Panc1 (cell line): ENCODE measurements at regions not wholly inside any gene's neighbourhood (a gene's known extent, or its start where the extent isn't known, plus 50 kb on each side); places are given as distances from the start of the nearest gene placed in this dataset.

ENCODE experiments used
- ATAC-seq: fragments of 200-7000 bp; cut with Tn5 transposase; 2 replicates; pipeline ENCODE4 v1.9.1; 2020; ENCODE audit warnings: mild to moderate bottlenecking, moderate library complexity
- BruUV-seq: library from RNA; stranded (reverse); fragments of 400-500 nt; replicated peaks from 2 replicates; lab custom pipeline; 2021; lab: Mats Ljungman, UMichigan
- CTCF ChIA-PET: fragments of 300-600 bp; sonication (Branson Sonifier 250); formaldehyde crosslinking; loops from one replicate; lab custom pipeline; 2022; ENCODE audit warnings: antibody characterized with exemption; lab: Charles Lee
- POLR2A ChIA-PET: fragments of 300-600 bp; sonication (Branson Sonifier 250); formaldehyde crosslinking; loops from one replicate; lab custom pipeline; 2022; ENCODE audit warnings: antibody characterized with exemption; lab: Charles Lee
- DNase-seq: peaks from one replicate; pipeline ENCODE4 v3.0.0-alpha.2; 2010; ENCODE audit warnings: low read depth, low spot score
- H3K27ac ChIP-seq: 2 replicates; pipeline ENCODE4 v1.5.1; 2011; ENCODE audit warnings: mild to moderate bottlenecking, low read length, inconsistent platforms
- H3K27me3 ChIP-seq: fragments of 200-500 bp; sonication (Bioruptor generic); 2 replicates; pipeline ENCODE4 v1.6.0; 2014; ENCODE audit warnings: low read length, inconsistent platforms; ENCODE audit not compliant: control insufficient read depth, insufficient read depth
- H3K36me3 ChIP-seq: fragments of 200-500 bp; sonication (Bioruptor generic); 2 replicates; pipeline ENCODE4 v1.5.1; 2014; ENCODE audit warnings: inconsistent platforms, mild to moderate bottlenecking, low read length, moderate library complexity; ENCODE audit not compliant: control insufficient read depth, insufficient read depth
- H3K4me1 ChIP-seq: 2 replicates; pipeline ENCODE4 v1.5.1; 2011; ENCODE audit warnings: inconsistent platforms, mild to moderate bottlenecking, low read length, moderate library complexity; ENCODE audit not compliant: control insufficient read depth, insufficient read depth
- H3K4me3 ChIP-seq, 2 experiments: 2 replicates each; pipeline ENCODE4 v1.5.1; 2011 to 2012; ENCODE audit warnings: low read depth in 2 of 2, low read length in 2 of 2, mild to moderate bottlenecking in 2 of 2, inconsistent platforms in 1 of 2, moderate library complexity in 1 of 2
- H3K9me3 ChIP-seq: fragments of 200-500 bp; sonication (Bioruptor generic); 2 replicates; pipeline ENCODE4 v1.5.1; 2014; ENCODE audit warnings: low read depth, mild to moderate bottlenecking, inconsistent platforms, low read length, moderate library complexity; ENCODE audit not compliant: control insufficient read depth, insufficient read depth
- CTCF ChIP-seq: fragments of 450-650 bp; IDR thresholded peaks from 2 replicates; pipeline ENCODE4 v1.5.1; 2017; ENCODE audit warnings: mild to moderate bottlenecking
- POLR2AphosphoS5 ChIP-seq: IDR thresholded peaks from 2 replicates; pipeline ENCODE4 v1.6.1; 2012; ENCODE audit warnings: mild to moderate bottlenecking, low read depth, low read length, moderate library complexity
- REST ChIP-seq, 2 experiments: IDR thresholded peaks; 2 replicates each; pipeline ENCODE4 v1.6.1; 2011 to 2012; ENCODE audit warnings: low read depth in 2 of 2, control low read depth in 1 of 2, low read length in 1 of 2, mild to moderate bottlenecking in 1 of 2, moderate library complexity in 1 of 2; ENCODE audit not compliant: insufficient read depth in 1 of 2
- SIN3A ChIP-seq: IDR thresholded peaks from 2 replicates; pipeline ENCODE4 v1.6.1; 2012; ENCODE audit warnings: low read depth, mild to moderate bottlenecking, low read length, moderate library complexity, borderline replicate concordance; ENCODE audit not compliant: insufficient read depth
- TCF7L2 ChIP-seq: IDR thresholded peaks from 2 replicates; pipeline ENCODE4 v1.6.1; 2011; ENCODE audit warnings: mild to moderate bottlenecking, low read depth, low read length, inconsistent platforms
- in situ Hi-C: cut with HindIII; loops from 2 replicates; pipeline ENCODE4 v1.10.0; 2016; ENCODE audit warnings: low sequenced_read_pairs, low pct_unique_long_range_greater_than_20kb
- intact Hi-C: fragments of 100-400 bp; cut with micrococcal nuclease; formaldehyde crosslinking; loops from one replicate; pipeline ENCODE4 v1.10.0; 2022; ENCODE audit not compliant: unreplicated experiment

- in situ Hi-C loops (no loop called here), intact Hi-C loops (no loop called here)
- ATAC-seq: no peak
- DNase-seq: no peak
- TF ChIP-seq TCF7L2: no peak
- no peak for TF ChIP-seq CTCF
- TF ChIP-seq POLR2AphosphoS5: no peak
- no peak for TF ChIP-seq SIN3A
- no peak for TF ChIP-seq REST (IDR thresholded peaks at IDR 0.05; ENCODE audit: insufficient read depth in 1 of 2, low read depth in 2 of 2, low read length in 1 of 2)
- no TSS peak for BruUV-seq
- ChIA-PET POLR2A (no interaction called here), CTCF (no interaction called here)
- Histone ChIP-seq H3K9me3 (no peaks in the 10 kb centered on the region), H3K4me1 (no peaks in the 10 kb centered on the region), H3K4me3 (no peak overlapping the region), H3K36me3 (no peaks in the 10 kb centered on the region), H3K27me3 (peaks cover 22% of the 10 kb centered on the region), H3K27ac (no peak overlapping the region)
These were observed 105.8 kb upstream of the VIPR2 start for GRCh38 chr7:159250471-159250870.

GRCh38 chr7:159249671-159250070, 105.0 kb upstream of the VIPR2 start:
- ChIA-PET POLR2A (no interaction called here), CTCF (no interaction called here)
- in situ Hi-C loops: no loop called here

More at GRCh38 chr7:159249671-159250070, 105.0 kb upstream of the VIPR2 start:
- intact Hi-C loops: no loop called here
- H3K4me1 ChIP-seq: no peaks in the 10 kb centered on the region
- H3K4me3 ChIP-seq: no peak overlapping the region
- DNase-seq (no peak), ATAC-seq (no peak)
- no peak for TF ChIP-seq SIN3A
- no peak for TF ChIP-seq POLR2AphosphoS5
- TF ChIP-seq TCF7L2: no peak
- TF ChIP-seq CTCF: no peak
- no peak for TF ChIP-seq REST (IDR thresholded peaks at IDR 0.05; ENCODE audit: insufficient read depth in 1 of 2, low read depth in 2 of 2, low read length in 1 of 2)
- no peak overlapping the region for H3K27ac ChIP-seq
- no TSS peak for BruUV-seq
- no peaks in the 10 kb centered on the region for H3K9me3 ChIP-seq
- peaks cover 21% of the 10 kb centered on the region for H3K27me3 ChIP-seq
- no peaks in the 10 kb centered on the region for H3K36me3 ChIP-seq
